Mesendoderm (in vitro differentiated cells): ENCODE measurements at regions not wholly inside any gene's neighbourhood (a gene's known extent, or its start where the extent isn't known, plus 50 kb on each side); places are given as distances from the start of the nearest gene placed in this dataset.
A peak's percentile ranks its signal among the peaks of the same experiment; 100 is the strongest.
"Not testable (repeated sequence)": the region's sequence is repeated elsewhere in the genome, so short reads cannot be mapped to it uniquely, and the experiment has no call there.

Experiments
- DNase-seq: peaks from one replicate; pipeline ENCODE4 v3.0.0; 2013
- H2AK5ac ChIP-seq: 2 replicates; pipeline ENCODE4 v1.6.1; 2013; ENCODE audit warnings: low read length, inconsistent platforms
- H2BK120ac ChIP-seq: 2 replicates; pipeline ENCODE4 v1.6.1; 2013; ENCODE audit warnings: low read depth, mild to moderate bottlenecking, low read length, moderate library complexity, mixed read lengths
- H2BK15ac ChIP-seq: replicated peaks from 2 replicates; pipeline ENCODE4 v1.6.1; 2013; ENCODE audit warnings: low read depth, mild to moderate bottlenecking, moderate library complexity
- H2BK5ac ChIP-seq: 2 replicates; pipeline ENCODE4 v1.6.1; 2013; ENCODE audit warnings: low read length, inconsistent platforms
- H3K18ac ChIP-seq: 2 replicates; pipeline ENCODE4 v1.6.1; 2013; ENCODE audit warnings: mild to moderate bottlenecking, low read length, mixed read lengths
- H3K23ac ChIP-seq: one replicate; pipeline ENCODE4 v1.6.1; 2013; ENCODE audit warnings: low read length
- H3K27ac ChIP-seq: 2 replicates; pipeline ENCODE4 v1.5.1; 2013; ENCODE audit warnings: low read depth, mild to moderate bottlenecking, inconsistent platforms, low read length, moderate library complexity
- H3K27me3 ChIP-seq: 2 replicates; pipeline ENCODE4 v1.6.1; 2013; ENCODE audit warnings: low read length, control low read depth, mild to moderate bottlenecking, inconsistent platforms; ENCODE audit not compliant: insufficient read depth, poor library complexity
- H3K36me3 ChIP-seq: 2 replicates; pipeline ENCODE4 v1.6.1; 2013; ENCODE audit warnings: low read length, inconsistent platforms; ENCODE audit not compliant: control insufficient read depth, insufficient read depth
- H3K4ac ChIP-seq: one replicate; pipeline ENCODE4 v1.6.1; 2013; ENCODE audit warnings: low read depth, mild to moderate bottlenecking, low read length, moderate library complexity
- H3K4me1 ChIP-seq: 2 replicates; pipeline ENCODE4 v1.6.1; 2013; ENCODE audit warnings: low read depth, low read length, inconsistent platforms; ENCODE audit not compliant: control insufficient read depth
- H3K4me2 ChIP-seq: 2 replicates; pipeline ENCODE4 v1.6.1; 2013; ENCODE audit warnings: low read length
- H3K4me3 ChIP-seq: 2 replicates; pipeline ENCODE4 v1.5.1; 2013; ENCODE audit warnings: mild to moderate bottlenecking, low read length
- H3K56ac ChIP-seq: one replicate; pipeline ENCODE4 v1.6.1; 2013; ENCODE audit warnings: low read length
- H3K79me1 ChIP-seq: 2 replicates; pipeline ENCODE4 v1.6.1; 2013; ENCODE audit warnings: low read length, inconsistent platforms
- H3K79me2 ChIP-seq: 2 replicates; pipeline ENCODE4 v1.6.1; 2013; ENCODE audit warnings: mild to moderate bottlenecking, low read length; ENCODE audit not compliant: control insufficient read depth, insufficient read depth
- H3K9ac ChIP-seq: 2 replicates; pipeline ENCODE4 v1.6.1; 2013; ENCODE audit warnings: low read length, inconsistent platforms
- H4K5ac ChIP-seq: one replicate; pipeline ENCODE4 v1.6.1; 2013; ENCODE audit warnings: low read length
- H4K8ac ChIP-seq: one replicate; pipeline ENCODE4 v1.6.1; 2013; ENCODE audit warnings: low read depth, mild to moderate bottlenecking, control low read depth, low read length, moderate library complexity
- WGBS: extraction: QIAGEN DNeasy Blood & Tissue Kit; methylation state at CpG from one replicate; pipeline ENCODE4 v1.1.7; 2013; ENCODE audit warnings: low lambda C conversion rate, missing lambda C conversion rate; ENCODE audit not compliant: insufficient coverage; ENCODE audit errors: extremely low coverage; 5-methylcytosine and 5-hydroxymethylcytosine counted together

DNA sequence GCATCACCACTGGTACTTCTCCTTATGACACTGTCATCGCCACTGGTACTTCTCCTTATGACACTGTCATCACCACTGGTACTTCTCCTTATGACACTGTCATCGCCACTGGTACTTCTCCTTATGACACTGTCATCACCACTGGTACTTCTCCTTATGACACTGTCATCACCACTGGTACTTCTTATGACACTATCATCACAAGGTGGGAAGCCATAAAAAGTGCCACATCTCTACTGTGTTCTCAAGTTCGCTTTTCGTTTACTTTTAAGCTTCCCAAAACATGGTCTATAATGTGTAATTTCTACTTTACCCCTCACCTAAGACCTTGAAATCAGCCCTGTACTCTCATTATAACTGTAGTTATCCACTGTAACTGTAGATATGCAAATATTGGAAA is 745.4 kb upstream of the CHAC2 start:
- H3K4me2 ChIP-seq, H3K79me2 ChIP-seq, H3K79me1 ChIP-seq, H3K9ac ChIP-seq, H3K36me3 ChIP-seq, DNase-seq, H3K27me3 ChIP-seq, H3K56ac ChIP-seq, H4K5ac ChIP-seq, H3K4me1 ChIP-seq, H2AK5ac ChIP-seq, H3K18ac ChIP-seq, H3K23ac ChIP-seq, H3K4me3 ChIP-seq, H3K4ac ChIP-seq, H2BK15ac ChIP-seq, H2BK120ac ChIP-seq, H3K27ac ChIP-seq, H2BK5ac ChIP-seq, H4K8ac ChIP-seq: not testable (repeated sequence)
- WGBS, result no CpG with 5 or more reads among the region's 4 CpGs

DNA sequence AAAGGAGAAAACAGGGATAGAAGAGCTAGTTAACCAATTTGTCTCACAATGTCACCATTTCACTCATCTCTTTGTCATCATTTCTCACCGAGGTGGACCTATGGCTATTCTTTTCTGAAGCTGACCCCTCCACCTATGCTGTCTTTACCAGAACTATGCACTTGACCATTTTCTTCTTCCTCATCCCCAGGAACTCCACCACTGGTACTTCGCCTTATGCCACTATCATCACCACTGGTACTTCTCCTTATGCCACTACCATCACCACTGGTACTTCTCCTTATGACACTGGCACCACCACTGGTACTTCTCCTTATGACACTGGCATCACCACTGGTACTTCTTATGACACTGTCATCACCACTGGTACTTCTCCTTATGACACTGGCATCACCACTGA is 745.8 kb upstream of the CHAC2 start:
- H2BK15ac ChIP-seq, result no peak overlapping the region
- no peaks in the 10 kb centered on the region for H3K79me1 ChIP-seq
- no peak overlapping the region for H2AK5ac ChIP-seq
- no peak overlapping the region for H3K4me2 ChIP-seq
- H2BK5ac ChIP-seq, result no peak overlapping the region
- DNase-seq, result no peak
- no peak overlapping the region for H3K56ac ChIP-seq
- no peaks in the 10 kb centered on the region for H3K36me3 ChIP-seq
- H3K4me1 ChIP-seq, result no peaks in the 10 kb centered on the region
- no peaks in the 10 kb centered on the region for H3K27me3 ChIP-seq
- H3K4me3 ChIP-seq, result no peak overlapping the region
- H3K79me2 ChIP-seq, result no peaks in the 10 kb centered on the region
- no peak overlapping the region for H4K8ac ChIP-seq
- H3K27ac ChIP-seq, result no peak overlapping the region
- WGBS, result no CpG with 5 or more reads among the region's 2 CpGs
- no peak overlapping the region for H2BK120ac ChIP-seq
- H3K4ac ChIP-seq, result no peak overlapping the region
- H3K23ac ChIP-seq, result no peak overlapping the region
- no peak overlapping the region for H4K5ac ChIP-seq
- H3K18ac ChIP-seq, result no peak overlapping the region
- no peak overlapping the region for H3K9ac ChIP-seq

DNA sequence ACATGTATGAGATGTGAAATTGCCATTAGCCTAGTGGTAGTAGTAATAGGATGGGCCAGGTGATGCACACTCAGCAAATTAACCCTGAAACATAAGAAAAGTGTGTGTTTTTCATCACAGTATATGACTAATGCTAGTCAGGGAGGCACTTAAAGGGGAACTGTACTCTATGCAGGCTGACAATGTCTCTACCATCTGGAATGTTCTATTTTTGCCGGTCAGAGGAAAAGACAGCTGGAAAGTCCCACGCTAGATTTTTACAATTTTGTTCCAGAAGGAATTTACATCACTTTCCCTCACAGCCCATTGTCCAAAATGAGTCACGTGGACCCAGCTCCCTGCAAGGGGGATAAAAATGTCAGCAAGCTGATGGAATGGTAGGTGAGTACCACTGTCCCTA is 746.3 kb upstream of the CHAC2 start:
- no peak overlapping the region for H4K5ac ChIP-seq
- no peaks in the 10 kb centered on the region for H3K79me2 ChIP-seq
- no peak overlapping the region for H3K56ac ChIP-seq
- no peaks in the 10 kb centered on the region for H3K27me3 ChIP-seq
- no peak overlapping the region for H3K9ac ChIP-seq
- H3K36me3 ChIP-seq, result no peaks in the 10 kb centered on the region
- H3K18ac ChIP-seq, result no peak overlapping the region
- no peak for DNase-seq
- WGBS, result no CpG with 5 or more reads among the region's 3 CpGs
- no peak overlapping the region for H2BK120ac ChIP-seq
- no peak overlapping the region for H3K4me2 ChIP-seq
- no peak overlapping the region for H3K4ac ChIP-seq
- no peaks in the 10 kb centered on the region for H3K4me1 ChIP-seq
- H2AK5ac ChIP-seq, result no peak overlapping the region
- no peak overlapping the region for H2BK15ac ChIP-seq
- no peaks in the 10 kb centered on the region for H3K79me1 ChIP-seq
- H3K23ac ChIP-seq, result no peak overlapping the region
- no peak overlapping the region for H3K4me3 ChIP-seq
- H3K27ac ChIP-seq, result no peak overlapping the region
- H2BK5ac ChIP-seq, result no peak overlapping the region
- no peak overlapping the region for H4K8ac ChIP-seq

DNA sequence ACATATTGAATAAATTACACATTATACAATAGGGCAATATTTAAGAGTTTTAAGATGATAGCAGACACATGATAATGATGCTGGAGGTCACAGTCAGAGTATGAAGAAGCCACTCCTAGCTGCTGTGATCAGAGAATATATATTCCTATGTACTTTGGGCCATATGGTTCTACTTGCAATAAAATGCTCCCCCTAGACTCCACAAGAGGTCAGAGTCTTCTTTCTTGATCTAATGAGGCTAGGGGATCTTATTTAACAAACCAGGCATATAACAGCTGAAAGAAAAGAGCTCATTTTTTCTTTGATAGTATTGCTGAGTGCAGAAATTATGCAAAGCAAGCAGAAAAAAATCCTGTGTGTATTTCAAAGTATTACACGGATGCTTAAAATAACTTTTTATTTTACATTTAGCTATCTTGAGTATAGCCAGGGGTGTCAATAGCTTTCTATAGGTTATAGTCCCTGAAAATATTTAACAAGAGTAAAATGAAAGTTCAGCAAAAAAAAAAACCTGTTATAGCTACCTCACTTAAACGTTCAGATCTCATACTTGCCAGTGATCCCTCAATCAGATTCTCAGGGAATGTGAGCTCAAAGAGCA is 748.7 kb upstream of the CHAC2 start:
- no peak overlapping the region for H3K9ac ChIP-seq
- no peaks in the 10 kb centered on the region for H3K79me2 ChIP-seq
- H3K4me2 ChIP-seq, result no peak overlapping the region
- no peak overlapping the region for H3K4ac ChIP-seq
- no CpG with 5 or more reads among the region's 2 CpGs for WGBS
- no peak overlapping the region for H2BK120ac ChIP-seq
- no peak overlapping the region for H2BK5ac ChIP-seq
- H3K23ac ChIP-seq, result no peak overlapping the region
- H3K4me1 ChIP-seq, result no peaks in the 10 kb centered on the region
- H3K4me3 ChIP-seq, result no peak overlapping the region
- H3K56ac ChIP-seq, result no peak overlapping the region
- no peaks in the 10 kb centered on the region for H3K36me3 ChIP-seq
- no peak overlapping the region for H2AK5ac ChIP-seq
- no peak overlapping the region for H4K5ac ChIP-seq
- H3K18ac ChIP-seq, result no peak overlapping the region
- H3K27ac ChIP-seq, result no peak overlapping the region
- no peaks in the 10 kb centered on the region for H3K27me3 ChIP-seq
- no peak overlapping the region for H4K8ac ChIP-seq
- peak; percentile 66 for DNase-seq
- H2BK15ac ChIP-seq, result no peak overlapping the region
- no peaks in the 10 kb centered on the region for H3K79me1 ChIP-seq

- Histone ChIP-seq H3K4me1 (no peaks in the 10 kb centered on the region), H3K9ac (no peak overlapping the region), H4K8ac (no peak overlapping the region), H3K4ac (no peak overlapping the region), H3K4me2 (no peak overlapping the region), H2AK5ac (no peak overlapping the region), H2BK15ac (no peak overlapping the region), H3K18ac (no peak overlapping the region), H3K79me1 (no peaks in the 10 kb centered on the region), H4K5ac (no peak overlapping the region), H2BK5ac (no peak overlapping the region), H2BK120ac (no peak overlapping the region), H3K4me3 (no peak overlapping the region), H3K23ac (no peak overlapping the region), H3K27me3 (no peaks in the 10 kb centered on the region), H3K56ac (no peak overlapping the region), H3K36me3 (no peaks in the 10 kb centered on the region), H3K79me2 (no peaks in the 10 kb centered on the region), H3K27ac (no peak overlapping the region)
- no CpG with 5 or more reads among the region's 2 CpGs for WGBS
- DNase-seq, result no peak
These were observed 760.6 kb upstream of the CHAC2 start for GRCh38 chr2:53006980-53007379.

DNA sequence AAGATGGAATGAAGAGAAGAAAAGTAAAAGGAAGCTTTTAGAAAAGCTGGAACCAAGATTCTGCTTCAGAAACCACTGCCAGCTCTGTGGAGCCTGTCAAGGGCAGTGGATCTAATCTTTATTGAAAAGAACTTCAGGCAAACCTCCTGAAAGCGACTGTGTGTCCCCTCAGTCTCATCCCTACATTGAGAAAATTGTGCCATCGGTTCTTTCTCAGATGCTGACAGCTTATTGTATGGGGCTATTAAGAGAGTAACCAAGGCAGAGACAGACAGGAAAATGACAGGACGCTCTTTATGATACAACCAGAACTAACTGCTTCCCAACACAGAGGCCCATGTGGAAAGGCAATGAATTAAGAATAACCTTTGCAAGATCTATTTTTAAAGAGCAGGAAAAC is 763.2 kb upstream of the CHAC2 start:
- Histone ChIP-seq H3K27me3 (no peaks in the 10 kb centered on the region), H4K8ac (no peak overlapping the region), H3K27ac (no peak overlapping the region), H3K36me3 (no peaks in the 10 kb centered on the region), H3K4ac (no peak overlapping the region), H3K4me1 (no peaks in the 10 kb centered on the region), H3K23ac (no peak overlapping the region), H2BK120ac (no peak overlapping the region), H3K9ac (no peak overlapping the region), H3K79me1 (no peaks in the 10 kb centered on the region), H3K4me2 (no peak overlapping the region), H2BK15ac (no peak overlapping the region), H3K79me2 (no peaks in the 10 kb centered on the region), H2BK5ac (no peak overlapping the region), H3K56ac (no peak overlapping the region), H3K18ac (no peak overlapping the region), H4K5ac (no peak overlapping the region), H2AK5ac (no peak overlapping the region), H3K4me3 (no peak overlapping the region)
- no peak for DNase-seq
- no CpG with 5 or more reads among the region's 3 CpGs for WGBS
